Hepatocyte (in vitro differentiated cells): ENCODE measurements at regions not wholly inside any gene's neighbourhood (a gene's known extent, or its start where the extent isn't known, plus 50 kb on each side); places are given as distances from the start of the nearest gene placed in this dataset.

Source experiments
- DNase-seq: peaks from one replicate; pipeline ENCODE4 v3.0.0-alpha.2; 2016; ENCODE audit warnings: low spot score
- H2AFZ ChIP-seq: fragments of 200-600 bp; sonication (generic); 2 replicates; pipeline ENCODE4 v1.6.0; 2016; ENCODE audit warnings: antibody characterized with exemption, mild to moderate bottlenecking
- H3K27ac ChIP-seq: fragments of 200-600 bp; sonication (generic); 2 replicates; pipeline ENCODE4 v1.5.1; 2016; ENCODE audit warnings: mild to moderate bottlenecking
- H3K27me3 ChIP-seq: fragments of 200-600 bp; sonication (generic); 2 replicates; pipeline ENCODE4 v1.6.1; 2016
- H3K36me3 ChIP-seq: fragments of 200-600 bp; sonication (generic); replicated peaks from 2 replicates; pipeline ENCODE4 v1.5.1; 2016; ENCODE audit warnings: low read depth; ENCODE audit not compliant: insufficient read depth
- H3K4me1 ChIP-seq: fragments of 200-600 bp; sonication (generic); 2 replicates; pipeline ENCODE4 v1.5.1; 2016; ENCODE audit warnings: mild to moderate bottlenecking, moderate library complexity; ENCODE audit not compliant: insufficient read depth
- H3K4me2 ChIP-seq: fragments of 200-600 bp; sonication (generic); 2 replicates; pipeline ENCODE4 v1.6.0; 2016
- H3K4me3 ChIP-seq: fragments of 200-600 bp; sonication (generic); 2 replicates; pipeline ENCODE4 v1.5.1; 2016; ENCODE audit warnings: mild to moderate bottlenecking
- H3K79me2 ChIP-seq: fragments of 200-600 bp; sonication (generic); 2 replicates; pipeline ENCODE4 v1.6.0; 2017; ENCODE audit warnings: mild to moderate bottlenecking
- H3K9me2 ChIP-seq: fragments of 200-600 bp; sonication (generic); replicated peaks from 2 replicates; pipeline ENCODE4 v1.6.0; 2017; ENCODE audit warnings: mild to moderate bottlenecking; ENCODE audit not compliant: insufficient read depth
- H3K9me3 ChIP-seq: fragments of 200-600 bp; sonication (generic); 2 replicates; pipeline ENCODE4 v1.5.1; 2016; ENCODE audit warnings: low read depth, mild to moderate bottlenecking
- H4K20me1 ChIP-seq: fragments of 200-600 bp; sonication (generic); 2 replicates; pipeline ENCODE4 v1.6.0; 2016; ENCODE audit warnings: mild to moderate bottlenecking; ENCODE audit not compliant: insufficient read depth, poor library complexity, severe bottlenecking
- EZH2 ChIP-seq: fragments of 200-600 bp; sonication (generic); IDR thresholded peaks from 2 replicates; pipeline ENCODE4 v1.6.1; 2016; ENCODE audit warnings: antibody characterized with exemption, mild to moderate bottlenecking, borderline replicate concordance
- EZH2phosphoT487 ChIP-seq: fragments of 200-600 bp; sonication (generic); IDR thresholded peaks from one replicate; pipeline ENCODE4 v1.6.1; 2018; ENCODE audit warnings: antibody characterized with exemption, mild to moderate bottlenecking, low read depth, moderate library complexity; ENCODE audit not compliant: unreplicated experiment, severe bottlenecking
- WGBS: methylation state at CpG from one replicate; pipeline ENCODE4 v1.1.6; 2016; ENCODE audit warnings: low lambda C conversion rate; ENCODE audit errors: missing lambda C conversion rate; 5-methylcytosine and 5-hydroxymethylcytosine counted together
- TF ChIP-seq, protein P1 (sequence below): fragments of 200-600 bp; sonication (generic); IDR thresholded peaks from 2 replicates; pipeline ENCODE4 v1.5.1; 2016; ENCODE audit warnings: antibody characterized with exemption, mild to moderate bottlenecking; ENCODE audit not compliant: poor library complexity

DNA sequence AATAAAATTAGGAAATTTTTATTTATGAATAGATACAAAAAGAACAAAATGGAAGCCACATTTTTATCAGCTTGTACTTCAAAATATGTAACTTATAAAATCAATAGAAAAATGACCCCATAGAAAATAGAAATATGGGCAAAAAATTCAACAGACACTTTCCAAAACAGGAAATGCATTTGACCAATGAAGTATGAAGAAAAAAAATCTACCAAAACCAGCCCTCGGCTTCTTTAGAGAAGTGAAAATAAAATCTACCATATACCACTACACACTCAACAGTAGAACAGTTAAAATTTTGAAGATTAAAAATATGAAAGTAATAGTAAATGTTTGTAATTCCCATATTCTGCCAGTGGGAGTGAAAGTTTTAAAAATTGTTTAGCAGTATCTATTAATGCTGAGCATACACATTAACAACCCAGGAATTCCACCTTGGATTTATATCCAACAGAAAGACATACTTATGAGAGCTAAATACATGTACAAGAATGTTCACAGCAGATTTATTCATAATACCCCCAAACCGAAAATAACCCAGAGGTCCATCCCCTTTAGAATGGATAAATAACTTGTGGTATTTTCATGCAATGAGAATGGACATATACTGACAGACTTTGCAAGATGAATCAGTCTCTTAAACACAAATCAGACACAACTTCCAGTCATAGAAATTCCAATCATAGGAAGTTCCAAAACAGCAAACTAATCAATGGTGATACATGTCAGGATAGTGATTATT is 318.0 kb downstream of the FIGN start:
- no peak for DNase-seq
- H3K36me3 ChIP-seq: no peaks in the 10 kb centered on the region
- no peak overlapping the region for H3K4me2 ChIP-seq
- TF ChIP-seq, protein P1, sequence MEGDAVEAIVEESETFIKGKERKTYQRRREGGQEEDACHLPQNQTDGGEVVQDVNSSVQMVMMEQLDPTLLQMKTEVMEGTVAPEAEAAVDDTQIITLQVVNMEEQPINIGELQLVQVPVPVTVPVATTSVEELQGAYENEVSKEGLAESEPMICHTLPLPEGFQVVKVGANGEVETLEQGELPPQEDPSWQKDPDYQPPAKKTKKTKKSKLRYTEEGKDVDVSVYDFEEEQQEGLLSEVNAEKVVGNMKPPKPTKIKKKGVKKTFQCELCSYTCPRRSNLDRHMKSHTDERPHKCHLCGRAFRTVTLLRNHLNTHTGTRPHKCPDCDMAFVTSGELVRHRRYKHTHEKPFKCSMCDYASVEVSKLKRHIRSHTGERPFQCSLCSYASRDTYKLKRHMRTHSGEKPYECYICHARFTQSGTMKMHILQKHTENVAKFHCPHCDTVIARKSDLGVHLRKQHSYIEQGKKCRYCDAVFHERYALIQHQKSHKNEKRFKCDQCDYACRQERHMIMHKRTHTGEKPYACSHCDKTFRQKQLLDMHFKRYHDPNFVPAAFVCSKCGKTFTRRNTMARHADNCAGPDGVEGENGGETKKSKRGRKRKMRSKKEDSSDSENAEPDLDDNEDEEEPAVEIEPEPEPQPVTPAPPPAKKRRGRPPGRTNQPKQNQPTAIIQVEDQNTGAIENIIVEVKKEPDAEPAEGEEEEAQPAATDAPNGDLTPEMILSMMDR: no peak
- no peaks in the 10 kb centered on the region for H3K9me2 ChIP-seq
- H3K9me3 ChIP-seq: no peaks in the 10 kb centered on the region
- H3K4me1 ChIP-seq: no peaks in the 10 kb centered on the region
- H3K27me3 ChIP-seq: peaks cover 3% of the 10 kb centered on the region
- no peaks in the 10 kb centered on the region for H4K20me1 ChIP-seq
- no peak overlapping the region for H3K27ac ChIP-seq
- no peak overlapping the region for H2AFZ ChIP-seq
- WGBS: 88% methylated on average over 2 of the region's 2 CpGs
- no peak overlapping the region for H3K4me3 ChIP-seq
- no peaks in the 10 kb centered on the region for H3K79me2 ChIP-seq

DNA sequence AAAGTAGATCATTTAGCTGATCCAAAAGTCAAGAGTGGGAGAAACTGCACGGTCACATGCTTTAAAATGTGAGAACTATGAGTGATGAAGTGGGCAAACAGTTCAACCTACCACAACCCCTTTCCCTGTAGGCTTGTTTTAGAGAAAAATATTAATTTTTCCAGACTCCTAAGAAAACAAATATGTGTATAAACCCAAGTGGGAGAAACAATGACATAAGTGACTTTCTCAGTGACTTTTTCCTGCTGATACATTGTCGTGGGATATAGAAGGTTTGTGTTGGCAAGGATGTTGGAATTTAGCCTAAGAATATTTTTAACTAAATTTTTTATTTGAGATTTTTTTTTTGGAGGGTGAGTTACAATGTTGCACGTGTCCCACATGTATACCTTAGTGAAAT is 321.7 kb downstream of the FIGN start:
- no peak for DNase-seq
- Histone ChIP-seq H3K36me3 (no peaks in the 10 kb centered on the region), H2AFZ (no peak overlapping the region), H3K79me2 (no peaks in the 10 kb centered on the region), H4K20me1 (no peaks in the 10 kb centered on the region), H3K27me3 (no peaks in the 10 kb centered on the region), H3K4me1 (no peaks in the 10 kb centered on the region), H3K9me2 (no peaks in the 10 kb centered on the region), H3K4me2 (no peak overlapping the region), H3K4me3 (no peak overlapping the region), H3K27ac (no peak overlapping the region), H3K9me3 (no peaks in the 10 kb centered on the region)
- TF ChIP-seq EZH2: no peak
- TF ChIP-seq EZH2phosphoT487: no peak
- TF ChIP-seq, protein P1: no peak
- 88% methylated on average over 3 of the region's 3 CpGs for WGBS

DNA sequence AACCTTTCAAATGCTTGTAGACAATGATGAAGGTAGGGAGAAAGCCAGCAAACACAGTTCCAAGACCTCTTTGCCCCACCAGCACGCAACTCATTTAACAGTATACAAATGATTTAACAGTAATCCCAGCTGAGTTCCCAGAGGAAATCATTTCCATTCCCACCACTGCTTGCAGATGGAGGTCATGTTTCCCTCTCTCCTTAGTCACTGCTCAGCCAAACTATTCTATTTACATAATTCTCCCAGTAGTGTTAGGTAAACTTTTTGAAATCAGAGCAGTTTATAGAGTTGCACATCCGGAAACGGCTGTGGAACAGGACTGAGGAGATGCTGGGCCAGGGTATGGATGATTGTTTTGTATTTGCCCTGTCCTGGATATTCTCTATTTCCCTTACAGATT is 328.5 kb downstream of the FIGN start:
- peak; percentile 7 for DNase-seq
- no peaks in the 10 kb centered on the region for H3K9me3 ChIP-seq
- no peak overlapping the region for H3K4me3 ChIP-seq
- H2AFZ ChIP-seq: peak overlapping the region; percentile 9
- H3K36me3 ChIP-seq: no peaks in the 10 kb centered on the region
- no peaks in the 10 kb centered on the region for H4K20me1 ChIP-seq
- 21% methylated on average over 3 of the region's 3 CpGs for WGBS
- H3K4me2 ChIP-seq: no peak overlapping the region
- H3K4me1 ChIP-seq: peaks cover 6% of the 10 kb centered on the region
- no peaks in the 10 kb centered on the region for H3K79me2 ChIP-seq
- TF ChIP-seq EZH2: no peak
- TF ChIP-seq EZH2phosphoT487: no peak
- TF ChIP-seq, protein P1: no peak
- no peak overlapping the region for H3K27ac ChIP-seq
- H3K9me2 ChIP-seq: no peaks in the 10 kb centered on the region
- no peaks in the 10 kb centered on the region for H3K27me3 ChIP-seq
